ENCODE measurements at regions not wholly inside any gene's neighbourhood (a gene's known extent, or its start where the extent isn't known, plus 50 kb on each side); places are given as distances from the start of the nearest gene placed in this dataset.

DNA sequence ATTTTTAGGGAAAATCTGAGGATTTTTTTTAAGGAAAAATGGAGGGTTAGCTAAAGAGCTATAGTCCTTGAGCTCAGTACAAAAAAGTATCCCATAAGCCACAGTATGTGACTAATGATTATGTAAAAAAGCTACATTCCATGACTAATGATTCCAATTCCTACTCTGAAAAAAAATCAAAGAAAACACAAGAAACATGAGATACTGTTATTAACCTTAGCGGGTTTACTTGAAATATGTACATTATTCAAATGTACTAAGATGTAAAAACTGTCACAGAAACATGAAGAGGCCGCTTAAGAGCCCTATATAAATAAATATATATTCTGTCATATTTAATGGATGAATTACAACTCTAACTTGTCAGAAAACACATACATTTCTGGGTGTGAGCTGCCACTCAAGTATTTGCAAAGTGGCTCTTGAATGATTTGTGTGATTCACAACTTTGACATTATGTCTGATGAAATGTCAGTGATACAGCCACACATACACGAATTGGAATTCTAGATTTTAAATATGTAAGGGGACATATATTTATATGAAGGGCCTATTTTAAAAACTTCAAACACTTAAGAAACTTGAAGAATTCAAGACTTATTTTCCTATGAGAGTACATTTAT is 518.7 kb upstream of the SUCLG2 start:
- ChIA-PET POLR2A (no interaction called here), CTCF (no interaction called here)
- Mint-ChIP-seq H3K4me1 (ENCODE audit: low read depth, unreplicated experiment) (no peaks in the 10 kb centered on the region), H3K27me3 (ENCODE audit: insufficient read depth, unreplicated experiment) (no peaks in the 10 kb centered on the region), H3K9me3 (ENCODE audit: unreplicated experiment) (peaks cover 27% of the 10 kb centered on the region), H3K4me3 (ENCODE audit: unreplicated experiment) (no peak overlapping the region), H3K36me3 (ENCODE audit: insufficient read depth, unreplicated experiment) (no peaks in the 10 kb centered on the region), H3K27ac (ENCODE audit: unreplicated experiment) (no peak overlapping the region)
- no peaks in the 10 kb centered on the region for H3K4me1 ChIP-seq
- intact Hi-C loops (cut with micrococcal nuclease; ENCODE audit: unreplicated experiment): no loop called here
- no TSS peak for BruUV-seq (replicated peaks)
- no peaks in the 10 kb centered on the region for H3K27me3 ChIP-seq (replicated peaks; ENCODE audit: control insufficient read depth, insufficient read depth, low read length)
- no peaks in the 10 kb centered on the region for H3K36me3 ChIP-seq (ENCODE audit: control insufficient read depth, insufficient read depth, low read length)
- no peaks in the 10 kb centered on the region for H3K9me3 ChIP-seq
- TF ChIP-seq, protein P1, sequence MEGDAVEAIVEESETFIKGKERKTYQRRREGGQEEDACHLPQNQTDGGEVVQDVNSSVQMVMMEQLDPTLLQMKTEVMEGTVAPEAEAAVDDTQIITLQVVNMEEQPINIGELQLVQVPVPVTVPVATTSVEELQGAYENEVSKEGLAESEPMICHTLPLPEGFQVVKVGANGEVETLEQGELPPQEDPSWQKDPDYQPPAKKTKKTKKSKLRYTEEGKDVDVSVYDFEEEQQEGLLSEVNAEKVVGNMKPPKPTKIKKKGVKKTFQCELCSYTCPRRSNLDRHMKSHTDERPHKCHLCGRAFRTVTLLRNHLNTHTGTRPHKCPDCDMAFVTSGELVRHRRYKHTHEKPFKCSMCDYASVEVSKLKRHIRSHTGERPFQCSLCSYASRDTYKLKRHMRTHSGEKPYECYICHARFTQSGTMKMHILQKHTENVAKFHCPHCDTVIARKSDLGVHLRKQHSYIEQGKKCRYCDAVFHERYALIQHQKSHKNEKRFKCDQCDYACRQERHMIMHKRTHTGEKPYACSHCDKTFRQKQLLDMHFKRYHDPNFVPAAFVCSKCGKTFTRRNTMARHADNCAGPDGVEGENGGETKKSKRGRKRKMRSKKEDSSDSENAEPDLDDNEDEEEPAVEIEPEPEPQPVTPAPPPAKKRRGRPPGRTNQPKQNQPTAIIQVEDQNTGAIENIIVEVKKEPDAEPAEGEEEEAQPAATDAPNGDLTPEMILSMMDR (IDR thresholded peaks at IDR 0.05; ENCODE audit: insufficient read depth in 1 of 2, low read depth in 1 of 2, low read length in 1 of 2, severe bottlenecking in 1 of 2, unreplicated experiment in 1 of 2): no peak
- H3K4me3 ChIP-seq (ENCODE audit: low read depth, low read length): no peak overlapping the region
- DNase-seq: no peak

DNA sequence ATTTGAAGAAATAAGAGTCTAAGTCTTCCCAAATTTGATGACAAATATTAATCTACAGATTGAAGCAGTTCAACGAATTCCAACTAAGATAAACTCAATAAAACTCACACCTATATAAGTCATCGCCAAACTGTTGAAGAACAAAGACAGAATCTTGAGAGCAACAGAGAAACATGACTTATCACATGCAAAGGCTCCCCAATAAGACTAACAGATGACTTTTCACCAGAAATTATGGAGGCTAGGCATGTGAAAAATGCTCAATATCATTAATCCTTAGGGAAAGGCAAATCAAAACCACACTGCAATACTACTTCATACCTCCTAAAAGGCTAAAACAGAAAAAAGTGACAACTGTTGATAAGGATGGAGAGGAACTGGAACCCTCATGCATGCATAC is 517.6 kb upstream of the SUCLG2 start:
- no peak for DNase-seq
- no peaks in the 10 kb centered on the region for H3K36me3 Mint-ChIP-seq (ENCODE audit: insufficient read depth, unreplicated experiment)
- no peaks in the 10 kb centered on the region for H3K27me3 Mint-ChIP-seq (ENCODE audit: insufficient read depth, unreplicated experiment)
- TF ChIP-seq, protein P1 (IDR thresholded peaks at IDR 0.05; ENCODE audit: insufficient read depth in 1 of 2, low read depth in 1 of 2, low read length in 1 of 2, severe bottlenecking in 1 of 2, unreplicated experiment in 1 of 2): no peak
- H3K9me3 ChIP-seq: no peaks in the 10 kb centered on the region
- ChIA-PET CTCF (no interaction called here), POLR2A (no interaction called here)
- peaks cover 27% of the 10 kb centered on the region for H3K9me3 Mint-ChIP-seq (ENCODE audit: unreplicated experiment)
- H3K4me1 ChIP-seq: no peaks in the 10 kb centered on the region
- no peaks in the 10 kb centered on the region for H3K4me1 Mint-ChIP-seq (ENCODE audit: low read depth, unreplicated experiment)
- H3K4me3 Mint-ChIP-seq (ENCODE audit: unreplicated experiment): no peak overlapping the region
- no TSS peak for BruUV-seq (replicated peaks)
- H3K36me3 ChIP-seq (ENCODE audit: control insufficient read depth, insufficient read depth, low read length): no peaks in the 10 kb centered on the region
- H3K27ac Mint-ChIP-seq (ENCODE audit: unreplicated experiment): no peak overlapping the region
- H3K4me3 ChIP-seq (ENCODE audit: low read depth, low read length): no peak overlapping the region
- no peaks in the 10 kb centered on the region for H3K27me3 ChIP-seq (replicated peaks; ENCODE audit: control insufficient read depth, insufficient read depth, low read length)
- intact Hi-C loops (cut with micrococcal nuclease; ENCODE audit: unreplicated experiment): no loop called here

DNA sequence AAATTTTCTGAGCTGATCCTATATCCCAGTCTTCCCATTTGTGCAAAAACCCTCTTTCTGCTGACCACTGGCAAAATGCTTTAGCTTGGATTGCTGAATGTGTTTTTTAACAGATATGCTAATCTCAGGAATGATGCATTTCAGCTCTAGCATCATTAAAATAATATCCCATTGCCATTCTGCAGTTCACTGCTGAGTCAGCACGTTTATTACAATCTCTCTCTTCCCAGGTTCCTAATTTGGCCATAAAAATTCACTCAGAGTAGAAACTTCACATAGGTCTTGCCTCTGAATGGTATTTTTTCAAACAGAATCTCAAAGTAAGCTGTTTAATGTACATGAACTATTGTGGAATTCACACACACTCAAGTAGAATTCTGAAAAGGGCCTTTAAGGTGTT is 509.6 kb upstream of the SUCLG2 start:
- H3K27ac Mint-ChIP-seq (ENCODE audit: unreplicated experiment): no peak overlapping the region
- H3K9me3 Mint-ChIP-seq (ENCODE audit: unreplicated experiment): no peaks in the 10 kb centered on the region
- TF ChIP-seq, protein P1 (IDR thresholded peaks at IDR 0.05; ENCODE audit: insufficient read depth in 1 of 2, low read depth in 1 of 2, low read length in 1 of 2, severe bottlenecking in 1 of 2, unreplicated experiment in 1 of 2): no peak
- DNase-seq: no peak
- H3K4me3 Mint-ChIP-seq (ENCODE audit: unreplicated experiment): no peak overlapping the region
- Histone ChIP-seq H3K4me3 (ENCODE audit: low read depth, low read length) (no peak overlapping the region), H3K36me3 (ENCODE audit: control insufficient read depth, insufficient read depth, low read length) (no peaks in the 10 kb centered on the region), H3K4me1 (no peaks in the 10 kb centered on the region), H3K9me3 (no peaks in the 10 kb centered on the region), H3K27me3 (replicated peaks; ENCODE audit: control insufficient read depth, insufficient read depth, low read length) (no peaks in the 10 kb centered on the region; the same call in 1 of the 2 replicates)
- no peaks in the 10 kb centered on the region for H3K27me3 Mint-ChIP-seq (ENCODE audit: insufficient read depth, unreplicated experiment)
- ChIA-PET POLR2A (no interaction called here), CTCF (no interaction called here)
- BruUV-seq (replicated peaks): no TSS peak
- intact Hi-C loops (cut with micrococcal nuclease; ENCODE audit: unreplicated experiment): no loop called here
- no peaks in the 10 kb centered on the region for H3K4me1 Mint-ChIP-seq (ENCODE audit: low read depth, unreplicated experiment)
- H3K36me3 Mint-ChIP-seq (ENCODE audit: insufficient read depth, unreplicated experiment): no peaks in the 10 kb centered on the region
